Left lung (tissue), 4 donors: ENCODE measurements at regions not wholly inside any gene's neighbourhood (a gene's known extent, or its start where the extent isn't known, plus 50 kb on each side); places are given as distances from the start of the nearest gene placed in this dataset.

ENCODE experiments used
- ATAC-seq: fragments of 200-7000 bp; cut with Tn5 transposase; one replicate; pipeline ENCODE4 v1.9.1; 2020; ENCODE audit warnings: moderate library complexity
- DNase-seq, 4 donors: peaks; one replicate each; pipeline ENCODE4 v3.0.0-alpha.2; 2013 to 2020
- H3K27ac ChIP-seq, 2 donors: fragments of 200-600 bp; sonication (generic) in 1 of 2; one replicate each; pipeline versions ENCODE4 v1.5.0 to v1.8.0; 2020 to 2021
- H3K27me3 ChIP-seq, 2 donors: fragments of 200-600 bp; sonication (generic) in 1 of 2; one replicate each; pipeline versions ENCODE4 v1.5.0 to v1.8.0; 2020 to 2021
- H3K36me3 ChIP-seq, 2 donors: fragments of 200-600 bp; sonication (generic) in 1 of 2; one replicate each; pipeline versions ENCODE4 v1.5.0 to v1.8.0; 2020 to 2021
- H3K4me1 ChIP-seq, 2 donors: fragments of 200-600 bp; one replicate each; pipeline ENCODE4 v1.8.0; 2021
- H3K4me3 ChIP-seq, 2 donors: fragments of 200-600 bp; sonication (generic) in 1 of 2; one replicate each; pipeline versions ENCODE4 v1.5.0 to v1.8.0; 2020 to 2021; ENCODE audit warnings: mild to moderate bottlenecking in 1 of 2
- H3K9me3 ChIP-seq, 2 donors: fragments of 200-600 bp; sonication (generic) in 1 of 2; one replicate each; pipeline versions ENCODE4 v1.5.0 to v1.8.0; 2020 to 2021
- intact Hi-C, 2 donors: fragments of 100-400 bp; cut with DNase I; formaldehyde crosslinking; loops; one replicate each; pipeline versions ENCODE4 v1.11.2 to v1.14.2; 2022
- TF ChIP-seq, protein P1 (sequence below), 2 donors: fragments of 200-600 bp; sonication (generic) in 1 of 2; IDR thresholded peaks; one replicate each; pipeline versions ENCODE4 v1.5.0 to v1.8.0; 2021; ENCODE audit warnings: antibody characterized with exemption in 2 of 2
- donor health status: DM: no; HTN: yes; CAD: no.
- donor health status: DM: no; HTN: no; CAD: no.

DNA sequence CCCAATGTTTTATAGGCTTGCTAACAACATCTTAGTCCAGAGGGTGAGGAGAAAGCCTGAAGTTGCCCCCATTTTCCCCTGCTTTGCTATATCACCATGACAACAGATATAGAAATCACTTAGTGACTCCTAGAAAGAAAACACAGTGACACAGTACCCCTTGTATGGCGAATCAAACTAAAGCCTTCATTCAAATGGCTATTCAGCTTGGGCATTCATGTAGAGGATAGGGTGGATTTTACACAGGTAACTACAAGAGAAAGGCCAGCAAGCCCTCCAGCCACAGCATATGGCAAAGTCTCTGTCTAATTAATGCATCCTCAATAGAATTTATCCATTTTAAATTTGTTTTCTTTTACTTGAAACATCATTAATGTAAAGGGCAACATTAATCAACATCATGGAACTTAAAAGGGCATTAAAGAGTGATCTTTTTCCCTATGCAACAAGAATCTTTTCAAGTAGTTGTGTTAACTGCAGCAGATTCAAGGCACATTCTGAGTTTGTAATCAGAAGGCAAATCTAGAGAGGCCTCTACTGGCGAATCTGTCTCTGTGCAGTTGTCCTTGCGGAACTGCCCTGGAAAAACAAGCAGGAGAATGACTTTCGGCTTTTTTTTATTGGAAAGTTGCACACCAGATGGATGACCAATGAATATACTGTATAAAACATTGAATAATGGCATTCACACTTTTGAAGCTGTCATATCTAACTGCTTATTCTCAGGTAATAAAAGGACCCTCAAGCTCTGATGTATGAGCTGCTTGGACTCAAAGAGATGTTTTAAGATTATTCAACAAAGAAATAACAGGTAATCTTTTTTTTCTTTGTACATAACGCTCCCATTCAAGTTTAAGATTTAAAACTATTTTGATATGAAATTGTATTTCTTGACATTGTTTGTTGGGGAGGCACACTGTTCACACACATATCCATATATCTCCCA is 621.7 kb upstream of the AGTR1 start:
- ATAC-seq: peak; percentile 73
- no peaks in the 10 kb centered on the region for H3K4me1 ChIP-seq
- DNase-seq: peak in 1 of 4 donors; percentile 42
- no peak overlapping the region for H3K27ac ChIP-seq
- TF ChIP-seq, protein P1, sequence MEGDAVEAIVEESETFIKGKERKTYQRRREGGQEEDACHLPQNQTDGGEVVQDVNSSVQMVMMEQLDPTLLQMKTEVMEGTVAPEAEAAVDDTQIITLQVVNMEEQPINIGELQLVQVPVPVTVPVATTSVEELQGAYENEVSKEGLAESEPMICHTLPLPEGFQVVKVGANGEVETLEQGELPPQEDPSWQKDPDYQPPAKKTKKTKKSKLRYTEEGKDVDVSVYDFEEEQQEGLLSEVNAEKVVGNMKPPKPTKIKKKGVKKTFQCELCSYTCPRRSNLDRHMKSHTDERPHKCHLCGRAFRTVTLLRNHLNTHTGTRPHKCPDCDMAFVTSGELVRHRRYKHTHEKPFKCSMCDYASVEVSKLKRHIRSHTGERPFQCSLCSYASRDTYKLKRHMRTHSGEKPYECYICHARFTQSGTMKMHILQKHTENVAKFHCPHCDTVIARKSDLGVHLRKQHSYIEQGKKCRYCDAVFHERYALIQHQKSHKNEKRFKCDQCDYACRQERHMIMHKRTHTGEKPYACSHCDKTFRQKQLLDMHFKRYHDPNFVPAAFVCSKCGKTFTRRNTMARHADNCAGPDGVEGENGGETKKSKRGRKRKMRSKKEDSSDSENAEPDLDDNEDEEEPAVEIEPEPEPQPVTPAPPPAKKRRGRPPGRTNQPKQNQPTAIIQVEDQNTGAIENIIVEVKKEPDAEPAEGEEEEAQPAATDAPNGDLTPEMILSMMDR (IDR thresholded peaks at IDR 0.05): peak in 1 of 2 donors; percentile 63
- H3K4me3 ChIP-seq: no peak overlapping the region
- no peaks in the 10 kb centered on the region for H3K36me3 ChIP-seq
- intact Hi-C loops: no loop called here
- H3K27me3 ChIP-seq: no peaks in the 10 kb centered on the region
- no peaks in the 10 kb centered on the region for H3K9me3 ChIP-seq

DNA sequence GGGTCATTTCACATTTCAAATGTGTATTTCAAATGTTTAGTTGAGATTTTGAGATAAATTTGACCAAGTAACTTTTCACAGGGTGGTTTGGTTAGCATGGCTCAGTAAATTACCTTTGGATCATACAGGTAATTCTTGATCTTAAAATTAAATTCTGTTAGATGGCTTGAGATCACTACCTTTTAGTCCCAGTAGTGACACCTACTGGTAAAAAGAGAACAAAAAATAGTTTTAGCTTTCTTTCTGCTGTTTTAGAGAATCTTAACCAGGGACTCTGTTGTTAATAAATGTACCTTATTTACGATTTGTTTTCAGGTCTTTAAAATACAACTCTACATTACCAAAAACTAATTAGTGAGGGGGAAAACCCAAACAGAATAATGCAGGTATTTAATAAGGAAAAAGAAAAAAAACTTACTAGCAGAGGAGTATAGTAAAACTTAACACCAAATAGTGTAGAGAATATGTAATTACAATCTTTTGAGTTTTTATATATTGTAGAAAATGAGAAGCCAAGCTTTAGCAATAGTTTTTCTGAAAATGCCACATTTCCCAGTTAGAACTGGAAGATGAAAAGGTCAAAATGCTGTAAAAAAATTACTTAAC is 620.3 kb upstream of the AGTR1 start:
- Histone ChIP-seq H3K4me1 (no peaks in the 10 kb centered on the region), H3K36me3 (no peaks in the 10 kb centered on the region), H3K27me3 (no peaks in the 10 kb centered on the region), H3K9me3 (no peaks in the 10 kb centered on the region), H3K4me3 (no peak overlapping the region), H3K27ac (no peak overlapping the region)
- intact Hi-C loops: no loop called here
- peak; percentile 56 for ATAC-seq
- no peak for DNase-seq
- TF ChIP-seq, protein P1 (IDR thresholded peaks at IDR 0.05): peak in 1 of 2 donors; percentile 30

DNA sequence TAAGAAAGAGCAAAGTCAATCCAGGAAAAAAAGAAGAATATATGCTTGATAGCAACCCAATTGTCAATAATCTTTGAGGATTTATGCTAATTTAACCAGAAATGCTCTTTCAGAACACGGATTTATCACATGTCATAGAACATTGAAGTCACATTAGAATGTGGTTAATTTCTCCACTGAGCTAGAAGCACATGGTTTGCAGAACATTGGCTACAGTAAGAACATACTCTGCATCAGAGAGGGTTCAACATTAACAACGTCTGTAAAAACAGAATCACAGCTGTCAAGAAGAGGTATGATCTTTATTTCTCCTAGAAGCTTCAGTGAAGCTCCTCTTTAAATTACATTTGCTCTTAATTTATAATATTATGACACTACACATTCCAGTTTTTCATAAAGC is 619.7 kb upstream of the AGTR1 start:
- Histone ChIP-seq H3K27me3 (no peaks in the 10 kb centered on the region), H3K27ac (no peak overlapping the region), H3K9me3 (no peaks in the 10 kb centered on the region), H3K4me1 (no peaks in the 10 kb centered on the region), H3K36me3 (no peaks in the 10 kb centered on the region), H3K4me3 (no peak overlapping the region)
- TF ChIP-seq, protein P1 (IDR thresholded peaks at IDR 0.05): no peak
- ATAC-seq: no peak
- intact Hi-C loops: no loop called here
- DNase-seq: no peak

- peak; percentile 27 for ATAC-seq
Observed at GRCh38 chr3:148078658-148079057, 619.0 kb upstream of the AGTR1 start.

DNA sequence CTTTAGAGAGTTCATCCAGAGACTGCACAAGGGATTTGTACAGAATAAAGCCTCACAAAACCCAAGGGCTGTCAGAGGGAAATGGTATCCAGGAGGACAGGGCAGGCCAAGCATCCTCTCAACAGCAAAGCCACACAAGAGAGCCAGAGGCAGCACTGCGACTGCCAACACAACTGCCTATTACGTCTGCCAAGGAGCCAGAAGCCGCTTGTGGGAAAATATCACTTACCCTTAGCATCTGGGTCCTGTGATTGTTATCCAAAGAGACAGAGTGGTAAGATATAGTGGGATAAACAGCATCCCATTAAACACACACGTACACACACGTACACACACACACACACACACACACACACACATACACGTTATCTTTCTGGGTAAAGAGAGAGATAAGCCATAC is 618.3 kb upstream of the AGTR1 start:
- Histone ChIP-seq H3K36me3 (no peaks in the 10 kb centered on the region), H3K4me1 (no peaks in the 10 kb centered on the region), H3K27me3 (no peaks in the 10 kb centered on the region), H3K9me3 (no peaks in the 10 kb centered on the region), H3K27ac (no peak overlapping the region), H3K4me3 (no peak overlapping the region)
- DNase-seq (peak in 1 of 4 donors; percentile 12), ATAC-seq (no peak)
- intact Hi-C loops: no loop called here
- TF ChIP-seq, protein P1 (IDR thresholded peaks at IDR 0.05): no peak

More at GRCh38 chr3:148078658-148079057, 619.0 kb upstream of the AGTR1 start:
- intact Hi-C loops: no loop called here
- Histone ChIP-seq H3K9me3 (no peaks in the 10 kb centered on the region), H3K4me1 (no peaks in the 10 kb centered on the region), H3K36me3 (no peaks in the 10 kb centered on the region), H3K27ac (no peak overlapping the region), H3K27me3 (no peaks in the 10 kb centered on the region), H3K4me3 (no peak overlapping the region)
- TF ChIP-seq, protein P1 (IDR thresholded peaks at IDR 0.05): no peak
- DNase-seq: no peak
